NCI-H82 (cell line): ENCODE measurements at regions not wholly inside any gene's neighbourhood (a gene's known extent, or its start where the extent isn't known, plus 50 kb on each side); places are given as distances from the start of the nearest gene placed in this dataset.

ENCODE experiments used
- DNase-seq: peaks from one replicate; lab custom pipeline; 2025; lab: John Stamatoyannopoulos, UW

DNA sequence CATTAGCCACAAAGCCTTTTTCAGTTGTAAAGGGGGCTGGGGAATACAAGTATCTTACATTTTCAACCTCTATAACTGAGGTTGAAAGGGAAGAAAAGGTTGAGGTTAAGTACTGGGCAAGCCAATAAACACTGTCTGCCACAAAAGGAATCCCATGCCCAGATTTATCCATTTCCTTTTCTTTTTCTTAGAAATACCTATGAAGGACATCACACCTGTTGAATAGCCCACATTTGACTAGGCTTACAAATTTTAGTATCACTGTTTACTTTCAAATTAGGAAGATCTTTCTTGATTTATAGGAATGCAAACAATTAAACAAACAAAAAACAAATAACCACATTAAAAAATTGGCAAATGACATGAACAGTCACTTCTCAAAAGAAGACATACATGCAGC, 81.0 kb upstream of the CAV2 start:
- no peak for DNase-seq

DNA sequence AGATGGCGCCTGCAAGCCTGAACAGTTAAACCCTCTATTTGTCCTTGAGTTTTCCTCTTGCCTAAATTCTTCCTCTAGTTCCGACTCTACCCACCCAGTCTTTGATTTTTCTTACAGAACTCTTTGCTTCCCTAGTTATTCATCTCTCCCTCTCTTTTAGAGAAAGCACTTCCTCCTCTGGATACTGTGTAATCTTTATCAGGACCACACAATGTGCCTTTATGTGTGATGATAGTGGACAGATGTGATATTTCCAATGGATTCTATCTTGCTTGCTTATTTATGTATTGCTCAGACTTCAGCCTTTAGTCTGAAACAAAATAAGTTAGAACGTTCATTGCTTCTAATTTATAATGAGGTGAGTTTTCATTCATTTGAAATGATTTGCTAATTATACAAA, 79.5 kb upstream of the CAV2 start:
- no peak for DNase-seq

DNA sequence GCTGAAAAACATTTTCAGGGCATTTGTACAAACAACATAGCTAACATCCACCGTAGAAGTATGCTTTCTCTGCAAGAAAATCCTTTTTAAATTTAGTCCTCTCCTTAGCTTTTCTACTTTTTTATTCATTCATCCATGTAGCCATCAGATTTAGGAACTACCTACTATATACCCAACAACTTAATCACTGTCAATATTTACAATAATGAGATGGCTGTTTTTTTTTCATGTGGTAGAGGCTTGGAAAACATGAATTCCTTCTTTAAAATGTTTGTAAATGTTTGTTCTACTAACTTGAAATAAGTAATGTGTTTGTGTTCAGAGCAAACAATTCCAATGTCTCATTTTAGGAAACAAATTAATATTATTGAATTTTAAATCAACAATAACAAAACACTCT, 78.2 kb upstream of the CAV2 start:
- no peak for DNase-seq

DNA sequence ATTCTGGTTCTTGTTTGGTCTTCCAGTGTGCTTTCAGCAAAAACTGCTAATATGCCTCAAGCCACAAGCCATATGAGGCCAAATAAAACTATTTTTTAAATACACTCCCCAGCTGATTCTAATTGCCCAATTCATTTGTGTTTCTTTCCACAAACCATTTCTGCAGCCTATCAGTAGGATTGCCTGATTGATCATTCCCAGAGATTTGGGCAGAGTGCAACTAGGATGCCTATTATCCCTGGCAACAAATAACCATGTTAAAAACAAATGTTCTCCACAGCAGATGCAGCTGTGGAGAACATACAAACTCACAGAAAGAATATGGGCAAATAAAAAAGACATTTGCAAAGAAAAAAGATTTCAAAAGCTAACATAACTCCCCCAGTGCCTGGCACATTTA, 76.9 kb upstream of the CAV2 start:
- DNase-seq: no peak

DNA sequence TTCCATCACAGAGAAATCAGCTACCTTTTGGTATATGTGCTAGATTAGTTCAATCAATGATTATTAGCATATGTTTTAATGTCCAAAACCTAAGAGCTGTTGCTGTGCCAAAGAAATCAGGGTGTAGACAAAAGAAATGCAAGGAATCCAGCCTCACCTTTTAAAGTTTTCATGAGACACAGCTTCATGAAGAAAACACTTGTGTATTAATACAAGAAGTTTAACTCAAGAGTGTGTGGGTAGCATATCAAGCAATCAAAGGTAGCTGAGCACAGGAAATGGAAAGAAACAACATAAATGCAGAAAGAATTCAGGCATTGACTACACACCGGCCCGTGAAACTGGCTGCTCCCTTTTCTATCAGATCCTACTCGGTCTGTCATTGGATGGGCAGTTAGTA, 76.0 kb upstream of the CAV2 start:
- no peak for DNase-seq

DNA sequence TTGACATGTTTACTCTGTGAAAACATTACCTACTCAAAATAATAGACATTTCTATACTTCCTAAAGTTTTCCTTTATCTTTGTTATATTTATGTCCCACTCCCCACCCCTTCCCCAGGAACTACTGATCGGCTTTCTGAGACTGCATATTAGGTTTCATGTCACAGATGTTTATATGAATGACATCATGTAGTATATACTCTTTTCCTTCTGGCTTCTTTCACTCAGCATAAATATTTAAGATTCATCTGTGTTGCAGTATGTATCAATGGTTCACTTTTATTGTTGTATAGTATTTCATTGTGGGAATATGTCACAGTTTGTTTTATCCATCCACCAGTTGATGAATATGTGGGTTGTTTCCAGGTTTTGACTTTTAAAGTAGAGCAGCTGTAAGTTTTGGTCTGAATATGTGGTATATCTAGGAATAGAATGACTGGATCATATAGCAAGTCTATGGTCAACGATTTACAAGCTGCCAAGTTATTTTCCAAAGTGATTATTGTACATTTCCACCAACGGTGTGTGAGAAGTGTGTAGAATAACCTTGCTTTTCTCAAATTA, 73.8 kb upstream of the CAV2 start:
- no peak for DNase-seq

DNA sequence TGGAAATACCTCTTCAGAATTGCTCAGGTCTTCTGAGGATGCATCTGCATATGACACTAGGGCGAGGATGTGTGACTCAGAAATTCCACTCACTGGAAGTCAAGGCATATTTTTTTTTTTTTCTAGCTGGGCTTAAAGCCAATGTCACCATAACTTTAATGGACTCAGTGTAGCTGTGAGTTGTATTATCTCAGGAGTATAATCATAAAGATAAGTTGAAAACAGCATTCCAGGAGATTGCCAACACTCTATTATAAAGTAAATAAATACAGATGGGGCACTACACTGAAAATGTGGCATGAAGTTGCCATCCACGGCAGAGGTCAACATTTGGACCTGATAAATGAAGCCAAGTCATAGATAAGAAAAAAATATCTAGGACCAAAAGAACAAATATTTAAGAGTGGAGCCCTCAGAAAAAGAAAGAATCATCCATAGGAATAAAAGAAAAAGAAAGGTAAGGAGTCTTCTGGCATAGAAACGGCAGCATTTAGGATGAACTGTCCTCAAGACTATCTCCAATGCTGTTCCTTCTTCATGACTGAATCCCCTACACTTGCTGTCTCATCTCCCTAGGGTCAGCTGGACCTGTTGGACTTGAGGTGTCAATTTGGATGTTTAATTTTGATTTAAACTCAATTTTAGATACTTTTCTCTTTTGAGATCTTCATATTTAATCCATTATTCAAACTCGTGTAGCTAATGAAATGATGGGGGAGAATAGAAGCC, 72.9 kb upstream of the CAV2 start:
- DNase-seq: no peak

DNA sequence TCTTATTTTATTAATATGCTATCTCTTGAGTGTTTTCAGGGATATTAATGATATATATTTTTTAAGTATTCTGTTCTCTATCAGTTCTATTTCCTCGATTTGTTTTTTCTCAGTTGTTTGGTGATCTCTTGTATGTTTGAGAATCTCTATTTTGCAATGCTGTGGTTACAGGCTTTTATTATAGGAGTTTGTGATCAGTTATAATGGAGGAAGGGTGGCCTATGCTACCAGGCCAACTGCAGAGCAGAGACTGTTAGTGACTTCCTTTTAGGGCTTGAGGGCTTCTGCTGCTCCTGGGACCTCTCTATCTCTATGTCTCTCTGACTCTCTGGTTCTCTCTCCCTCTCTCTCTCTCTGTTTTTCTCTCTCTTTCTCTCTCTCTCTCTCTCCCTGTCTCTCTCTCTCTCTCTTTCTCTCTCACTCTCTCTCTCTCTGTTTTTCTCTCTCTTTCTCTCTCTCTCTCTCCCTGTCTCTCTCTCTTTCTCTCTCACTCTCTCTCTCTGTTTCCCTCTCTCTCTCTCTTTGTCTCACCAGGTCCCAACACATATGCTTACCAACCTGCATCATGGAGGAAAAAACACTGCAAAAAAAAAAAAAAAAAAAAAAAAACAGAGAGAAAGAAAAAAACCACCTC, 69.4 kb upstream of the CAV2 start:
- no peak for DNase-seq

DNA sequence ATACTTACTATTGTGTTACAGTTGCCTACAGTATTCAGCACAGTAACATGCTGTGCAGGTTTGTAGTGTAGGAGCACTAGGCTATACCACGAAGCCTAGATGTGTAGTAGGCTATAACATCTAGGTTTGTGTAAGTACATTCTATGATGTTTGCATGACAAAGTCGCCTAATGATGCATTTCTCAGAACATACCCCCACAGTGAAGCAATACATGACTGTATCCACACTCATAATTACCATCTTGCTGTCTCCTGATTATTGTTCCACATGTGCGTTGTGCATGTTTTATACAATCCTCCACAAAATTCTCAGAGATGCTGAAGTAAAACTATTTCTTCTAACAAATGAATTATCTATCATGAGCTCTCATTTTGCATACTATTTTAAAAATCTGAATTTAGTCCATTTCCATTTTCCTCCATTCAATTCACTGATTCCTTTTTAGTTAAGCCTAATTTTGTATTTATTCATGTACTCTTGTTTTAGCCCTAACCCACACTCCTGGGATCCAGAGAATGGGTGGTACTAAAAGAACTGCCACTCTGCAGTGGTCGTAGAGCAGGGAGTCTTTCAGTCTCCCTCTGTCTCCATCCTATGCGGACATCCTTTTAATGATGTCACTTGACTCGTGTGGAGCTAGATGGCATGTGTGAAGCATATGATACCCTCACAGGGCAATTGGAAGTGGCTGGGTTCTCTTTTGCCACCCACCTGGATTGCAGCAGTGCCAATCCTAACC, 67.6 kb upstream of the CAV2 start:
- DNase-seq: no peak

DNA sequence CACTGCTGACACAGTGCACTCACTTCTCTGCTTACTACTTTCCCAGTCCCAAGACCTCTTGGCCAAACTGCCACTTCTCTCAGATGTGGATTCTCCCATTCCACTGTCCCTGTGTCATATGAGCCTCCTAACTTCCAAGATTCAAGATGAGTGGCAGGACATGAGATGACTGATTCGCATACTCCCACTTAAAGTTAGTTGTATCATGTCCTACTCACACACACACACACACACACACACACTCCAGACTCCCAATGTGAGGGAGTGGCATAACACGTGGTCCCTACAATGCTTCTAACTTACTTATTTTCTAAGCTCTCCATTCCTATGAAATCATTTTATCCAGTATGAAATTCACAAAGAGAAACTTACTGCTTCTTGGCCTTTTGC, 67.0 kb upstream of the CAV2 start:
- no peak for DNase-seq

DNA sequence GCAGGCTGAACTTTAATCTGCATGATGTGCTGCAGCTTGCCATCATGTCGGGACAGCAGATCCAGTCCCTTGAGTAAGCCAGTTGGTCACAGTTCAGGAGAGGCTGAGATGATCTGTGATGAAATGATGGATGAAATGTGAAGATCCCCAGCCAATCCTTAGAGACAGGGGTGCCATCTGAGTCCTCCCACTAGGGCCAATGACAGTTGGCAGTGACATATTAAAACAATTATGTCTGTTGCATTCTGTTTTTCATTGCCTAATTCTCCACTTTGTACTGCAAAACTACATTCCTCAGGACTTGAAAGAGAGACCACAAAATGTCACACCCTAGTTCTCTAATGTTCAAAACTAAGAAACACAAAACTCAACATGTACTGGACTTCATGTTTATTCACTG, 66.3 kb upstream of the CAV2 start:
- no peak for DNase-seq

DNA sequence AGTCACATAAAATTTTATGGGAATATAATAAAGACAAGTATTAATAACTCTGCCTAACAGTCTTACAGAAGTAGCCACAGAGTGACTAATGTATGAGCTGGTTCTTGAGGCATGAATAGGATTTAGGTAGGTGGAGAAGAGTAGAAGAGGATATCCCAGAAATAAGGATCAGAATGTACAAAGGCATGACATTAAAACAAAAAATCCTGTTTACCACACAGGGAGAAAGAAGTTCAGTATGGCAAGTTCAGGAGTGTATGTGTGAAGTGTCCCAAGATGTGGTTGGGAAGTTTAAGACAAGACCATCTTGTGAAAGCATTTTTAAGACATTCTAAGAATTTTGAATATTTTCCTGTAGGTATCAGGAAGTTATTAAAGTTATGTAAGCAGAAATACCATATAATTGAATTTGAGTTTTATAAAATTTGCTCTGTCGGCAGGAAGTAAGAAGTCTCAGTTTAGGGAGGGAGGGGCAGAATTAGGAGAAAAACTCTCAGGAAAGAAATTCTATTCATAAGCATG, 64.7 kb upstream of the CAV2 start:
- no peak for DNase-seq

DNA sequence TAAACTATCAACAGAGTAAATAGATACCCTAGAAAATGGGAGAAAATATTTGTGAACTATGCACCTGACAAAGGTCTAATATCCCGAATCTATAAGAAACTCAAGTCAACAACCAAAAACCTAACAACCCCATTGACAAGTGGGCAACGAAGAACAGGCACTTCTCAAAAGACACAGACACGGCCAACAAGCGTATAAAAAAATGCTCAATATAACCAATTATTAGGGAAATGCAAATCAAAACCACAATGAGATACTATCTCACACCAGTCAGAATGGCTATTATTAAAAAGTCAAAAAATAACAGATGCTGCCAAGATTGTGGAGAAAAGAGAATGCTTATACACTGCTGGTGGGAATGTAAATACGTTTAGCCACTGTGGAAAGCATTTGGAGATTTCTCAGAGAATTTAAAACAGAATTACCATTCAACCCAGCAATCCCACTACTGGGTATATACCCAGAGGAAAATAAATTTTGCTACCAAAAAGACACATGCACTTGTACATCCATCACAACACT, 63.2 kb upstream of the CAV2 start:
- no peak for DNase-seq

DNA sequence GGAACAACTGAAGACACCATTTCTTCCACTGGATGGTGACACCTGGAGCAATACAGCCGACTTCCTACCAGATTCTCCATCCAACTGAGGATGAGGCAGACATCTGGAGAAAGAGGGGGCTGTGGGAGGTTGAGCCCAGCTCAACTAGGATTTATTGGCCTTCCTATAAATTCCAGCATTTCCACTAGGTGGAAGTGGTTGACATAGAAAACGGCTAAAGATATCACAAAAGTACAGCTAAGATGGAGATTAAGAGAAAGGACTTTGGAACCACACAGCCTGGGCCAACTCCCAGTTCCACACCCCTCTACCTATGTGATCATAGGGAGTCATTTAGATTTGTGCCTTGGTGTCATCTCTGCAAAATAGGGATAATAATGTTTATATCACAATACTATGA, 61.3 kb upstream of the CAV2 start:
- DNase-seq: no peak

DNA sequence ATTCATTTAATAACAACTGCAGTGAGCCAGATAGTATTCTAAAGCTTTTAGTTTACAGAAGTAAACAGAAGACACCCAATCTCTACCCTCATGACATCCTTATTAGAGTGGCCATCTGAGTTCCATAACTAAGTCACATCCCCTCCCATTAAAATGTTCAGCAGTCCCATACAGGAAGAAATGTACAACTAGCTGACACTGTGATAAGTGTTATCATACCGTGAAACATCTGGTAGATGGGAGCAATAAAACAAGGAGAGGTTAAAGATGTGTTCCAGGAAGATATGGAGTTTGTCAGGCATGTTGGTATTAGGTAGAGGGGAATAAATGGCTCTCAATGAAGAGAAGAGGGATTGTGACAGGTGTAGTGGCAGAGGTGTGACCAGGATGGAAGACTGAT, 60.5 kb upstream of the CAV2 start:
- DNase-seq: no peak

DNA sequence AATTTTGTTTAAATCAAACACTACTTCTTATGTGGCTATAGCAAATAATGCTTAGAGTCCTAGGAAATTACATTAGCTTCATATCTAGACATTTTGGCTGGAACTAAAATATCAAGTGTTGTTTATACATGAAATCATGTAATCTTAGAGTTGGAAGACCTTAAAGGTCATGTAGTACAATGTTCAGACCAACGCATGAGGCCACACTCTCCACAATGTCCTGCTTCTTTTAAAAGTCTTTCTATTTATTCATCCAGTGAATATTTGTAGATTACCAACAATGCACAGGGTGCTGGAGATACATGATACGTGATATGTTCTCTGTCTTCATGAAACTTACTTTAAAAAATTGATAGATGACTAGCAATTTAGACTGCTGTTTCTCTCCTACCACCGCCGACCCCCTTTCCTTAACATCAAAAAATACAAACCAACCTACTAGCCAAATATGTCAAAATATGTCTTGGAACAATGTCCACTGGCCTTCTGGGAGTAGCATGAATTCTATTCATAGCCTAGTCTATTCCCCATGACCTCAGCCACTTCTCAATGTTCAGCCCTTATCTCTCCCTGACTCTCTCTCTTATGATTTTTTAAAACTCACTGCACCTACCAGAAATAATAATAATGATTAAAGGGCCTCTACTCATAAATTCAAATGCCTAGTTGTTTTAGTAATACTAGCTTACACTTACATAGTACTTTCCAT, 59.5 kb upstream of the CAV2 start:
- DNase-seq: no peak

DNA sequence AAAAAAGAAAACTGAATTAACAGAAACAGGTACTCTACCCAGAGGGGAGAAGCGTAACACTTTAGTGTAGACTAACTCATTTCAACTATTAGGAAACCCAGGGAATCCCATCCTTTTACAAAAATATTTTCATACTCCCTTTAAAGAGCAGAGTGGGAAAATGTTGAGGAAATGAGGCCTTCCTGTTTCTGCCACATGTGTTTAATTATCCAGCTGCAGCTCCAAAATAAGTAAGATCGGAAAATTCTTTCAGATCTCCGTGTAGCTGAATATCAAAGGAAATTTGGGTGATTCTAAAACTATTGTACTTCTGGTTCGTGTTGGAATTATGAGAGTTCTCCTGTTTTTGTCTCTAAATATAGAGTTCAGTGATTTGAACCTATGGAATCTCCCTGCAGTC, 58.0 kb upstream of the CAV2 start:
- no peak for DNase-seq

DNA sequence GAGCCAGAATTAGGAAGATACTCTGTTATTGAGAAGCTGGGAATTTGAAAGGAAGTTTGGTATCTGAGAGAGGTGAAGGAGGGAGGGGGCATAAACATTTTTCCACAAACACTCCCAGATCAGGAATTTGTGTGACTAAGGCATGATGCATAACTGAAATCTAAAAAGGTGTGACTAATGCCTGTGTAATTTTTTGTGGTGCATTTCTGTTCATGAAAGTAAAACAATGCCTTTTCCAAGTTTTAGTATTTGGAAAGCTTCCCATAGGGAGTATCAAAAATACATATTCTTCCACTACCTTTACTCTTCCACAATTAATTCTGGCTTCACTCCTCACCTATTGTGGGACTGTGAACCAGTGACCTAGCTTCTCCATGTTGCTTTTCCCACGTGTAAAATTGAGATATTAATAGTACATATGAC, 56.4 kb upstream of the CAV2 start:
- DNase-seq: no peak

DNA sequence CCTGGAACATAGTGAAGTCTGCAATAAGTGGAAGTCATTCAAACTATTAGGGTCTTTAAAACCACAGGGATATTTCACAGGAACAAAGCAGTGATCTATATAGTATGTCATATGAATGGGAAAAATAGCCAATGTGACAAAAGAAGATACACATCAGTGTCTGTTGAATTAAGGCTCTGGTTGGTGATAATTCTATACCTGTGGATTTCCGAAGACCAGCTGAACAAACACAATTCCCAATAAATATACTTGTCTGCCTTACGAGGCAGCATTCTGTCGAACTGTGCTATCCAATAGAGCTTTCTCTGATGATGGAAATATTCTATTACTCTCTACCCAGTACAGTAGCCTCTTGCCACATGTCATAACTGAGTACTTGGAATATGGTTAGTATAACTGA, 55.9 kb upstream of the CAV2 start:
- DNase-seq: no peak

DNA sequence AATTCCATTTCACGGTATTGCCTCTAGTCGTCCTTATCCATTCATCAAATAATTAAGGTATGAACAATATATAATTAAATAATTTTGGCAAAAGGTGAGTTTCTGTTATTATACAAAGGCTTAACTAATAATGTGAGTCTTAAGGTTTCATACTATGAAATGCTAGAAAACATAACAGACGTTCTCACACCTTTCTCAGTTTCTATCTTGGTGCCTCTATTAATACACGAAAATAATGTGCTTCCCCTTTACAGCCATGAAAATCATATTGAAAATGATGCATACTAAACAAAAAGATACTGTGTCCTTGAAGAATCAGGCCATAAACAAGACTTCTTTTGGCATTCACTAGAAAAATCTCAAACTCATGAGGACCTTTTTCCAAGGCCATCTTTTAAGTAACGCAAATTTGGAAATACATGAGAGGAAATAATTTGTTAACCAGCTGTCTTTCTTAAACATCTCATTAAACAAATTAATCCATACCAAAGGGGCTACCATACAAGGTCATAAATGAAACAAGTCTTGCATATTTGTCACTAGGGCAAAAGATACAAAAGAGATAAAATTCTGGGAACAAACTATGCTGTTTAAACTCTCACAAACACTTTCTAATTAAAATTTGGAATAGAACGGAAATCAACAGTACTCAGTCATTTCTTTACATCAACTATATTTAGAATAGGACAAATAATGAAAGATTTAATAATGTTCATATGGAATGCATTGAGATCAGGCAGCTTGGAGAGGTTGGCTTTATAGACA, 53.9 kb upstream of the CAV2 start:
- DNase-seq: no peak

DNA sequence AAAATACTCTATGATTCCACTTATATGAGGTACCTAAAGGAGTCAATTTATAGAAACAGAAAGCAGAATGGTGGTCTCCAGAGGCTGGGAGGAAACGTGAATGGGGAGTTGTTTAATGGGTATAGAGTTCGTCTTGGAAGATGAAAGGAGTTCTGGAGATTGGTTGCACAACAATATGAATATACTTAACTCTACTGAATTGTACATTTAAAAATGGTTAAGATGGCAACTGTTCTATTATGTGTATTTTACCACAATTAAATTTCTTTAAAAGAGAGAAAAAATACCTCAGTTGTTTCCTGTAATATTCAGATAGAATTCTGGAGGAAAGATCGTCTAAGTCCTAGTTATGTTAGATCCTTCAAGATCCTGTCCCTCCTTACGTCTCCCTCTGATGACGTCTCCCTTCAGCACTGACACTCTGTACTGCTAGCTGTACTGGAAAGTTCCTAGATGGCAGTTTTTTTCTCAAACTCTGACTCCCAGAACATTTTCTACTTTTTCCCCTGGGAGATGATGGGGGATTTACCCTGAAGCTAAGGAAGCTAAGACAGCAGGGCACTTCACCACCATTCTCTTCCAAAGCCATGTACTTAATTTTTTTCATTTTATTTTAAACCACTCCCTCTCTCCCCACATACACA, 53.2 kb upstream of the CAV2 start:
- DNase-seq: no peak
